Stimulated activated naive CD4-positive, alpha-beta T cell (primary cell): ENCODE measurements at regions not wholly inside any gene's neighbourhood (a gene's known extent, or its start where the extent isn't known, plus 50 kb on each side); places are given as distances from the start of the nearest gene placed in this dataset.

Source experiments
- DNase-seq, 6 experiments: peaks; one replicate each; lab custom pipeline; 2025; lab: John Stamatoyannopoulos, UW

DNA sequence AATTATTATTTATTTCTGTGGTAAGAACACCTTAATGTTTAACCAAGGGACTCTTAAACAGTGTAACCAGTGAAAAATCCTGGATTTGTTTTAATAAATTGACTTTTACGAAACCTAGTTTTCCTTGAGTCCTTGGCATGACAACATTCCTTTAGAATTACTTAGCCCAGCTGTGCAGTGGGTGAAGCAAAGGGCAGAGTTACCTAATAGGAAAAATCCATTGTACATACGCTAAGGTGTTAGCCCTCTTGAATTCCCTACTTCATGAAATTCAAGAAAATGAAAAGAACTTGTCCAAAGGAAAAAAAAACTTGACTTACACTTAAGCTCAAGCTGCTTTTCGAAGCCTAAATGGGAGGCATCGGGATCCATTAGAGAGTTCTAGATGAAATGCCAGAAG lies 852.0 kb upstream of the ADAMTS5 start:
- no peak for DNase-seq

GRCh38 chr21:27817902-27818623 lies 851.2 kb upstream of the ADAMTS5 start:
- no peak for DNase-seq

- no peak for DNase-seq
Measured at GRCh38 chr21:27817074-27817473, 850.2 kb upstream of the ADAMTS5 start.

DNA sequence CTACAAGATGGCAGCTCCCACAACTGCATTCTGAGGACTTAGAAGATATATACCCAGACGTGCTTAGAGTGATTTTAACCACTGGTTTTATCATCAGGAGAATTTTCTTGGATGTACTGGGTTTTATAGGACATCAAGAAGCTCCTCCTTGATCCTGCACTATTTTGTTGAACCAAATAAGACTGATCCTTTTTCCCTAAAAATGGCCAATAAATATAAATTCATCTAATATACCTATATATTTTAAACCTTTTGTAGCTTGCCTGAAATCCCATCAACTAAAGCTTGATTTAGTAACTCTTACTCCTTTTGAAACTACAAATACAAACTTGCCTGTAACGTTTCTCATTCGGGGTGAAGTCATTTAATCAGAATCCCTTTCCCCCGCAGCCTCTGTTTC lies 849.4 kb upstream of the ADAMTS5 start:
- DNase-seq = no peak

DNA sequence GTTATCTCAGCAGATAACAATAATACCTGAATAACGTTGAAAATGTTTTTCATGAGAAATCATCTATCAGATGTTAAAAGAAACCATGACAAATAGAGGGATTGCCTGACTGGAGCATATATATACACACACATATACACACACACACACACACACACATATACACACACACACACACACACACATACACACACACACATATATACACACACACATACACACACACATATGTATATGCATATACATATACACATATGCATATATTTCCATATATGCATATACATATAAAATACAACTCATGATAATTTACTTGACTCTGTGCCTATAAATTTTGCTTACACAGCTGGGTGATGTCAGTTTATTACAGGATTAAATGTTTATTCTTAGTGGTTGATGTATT lies 847.3 kb upstream of the ADAMTS5 start:
- DNase-seq = no peak

DNA sequence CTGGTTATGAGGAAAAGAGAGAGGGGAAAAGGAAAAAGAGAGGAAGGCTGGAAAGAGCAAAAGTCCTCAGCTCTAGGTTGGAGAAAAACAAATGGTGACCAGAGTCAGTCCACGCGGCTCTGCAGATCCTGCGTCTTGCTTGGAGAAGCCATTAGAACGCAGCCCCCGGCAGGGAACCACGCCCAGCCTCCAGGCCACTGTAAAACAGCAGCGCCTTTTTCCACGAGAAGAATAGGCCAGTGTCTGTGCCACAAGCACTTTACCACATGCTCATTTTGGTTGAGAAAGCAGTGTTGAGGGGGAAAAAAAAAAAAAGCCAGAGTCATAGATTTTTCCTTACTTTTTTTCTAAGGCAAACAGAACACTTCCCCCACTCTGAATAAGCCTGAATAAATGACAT lies 846.9 kb upstream of the ADAMTS5 start:
- no peak for DNase-seq

DNA sequence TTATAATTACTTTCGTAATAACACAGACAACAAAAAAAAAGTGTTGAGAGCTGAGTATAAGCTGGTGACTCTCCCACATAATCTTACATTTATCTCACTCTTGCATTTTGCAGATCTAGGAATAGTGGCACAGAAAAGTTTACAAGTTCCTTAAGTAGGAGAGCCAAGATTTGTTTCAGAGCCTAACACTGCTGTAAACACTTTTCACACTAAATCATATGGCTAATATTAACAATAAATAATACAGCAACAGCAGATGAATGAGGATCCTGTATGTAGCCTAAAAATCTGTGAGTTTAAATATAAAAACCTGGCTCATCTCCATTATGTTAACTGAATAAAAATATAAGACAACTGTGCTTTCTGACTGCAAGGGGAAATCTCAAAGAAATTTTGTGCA lies 846.5 kb upstream of the ADAMTS5 start:
- DNase-seq = no peak

DNA sequence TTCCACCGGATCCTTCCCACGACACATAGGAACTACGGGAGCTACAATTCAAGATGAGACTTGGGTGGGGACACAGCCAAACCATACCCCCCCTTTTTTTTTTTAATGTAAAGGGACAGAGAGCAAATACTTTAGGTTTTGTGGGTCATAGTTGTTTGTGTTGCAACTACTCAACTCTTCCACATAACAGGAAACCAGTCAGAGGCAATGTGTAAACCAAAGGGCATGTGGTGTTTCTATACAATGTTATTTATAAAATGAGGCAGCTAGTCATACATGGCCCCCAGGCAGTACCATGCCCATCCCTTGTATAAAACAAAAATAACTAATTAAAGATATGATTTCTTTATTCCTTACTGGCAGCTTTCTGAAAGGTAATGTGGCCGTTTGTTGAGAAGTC lies 845.4 kb upstream of the ADAMTS5 start:
- no peak for DNase-seq

DNA sequence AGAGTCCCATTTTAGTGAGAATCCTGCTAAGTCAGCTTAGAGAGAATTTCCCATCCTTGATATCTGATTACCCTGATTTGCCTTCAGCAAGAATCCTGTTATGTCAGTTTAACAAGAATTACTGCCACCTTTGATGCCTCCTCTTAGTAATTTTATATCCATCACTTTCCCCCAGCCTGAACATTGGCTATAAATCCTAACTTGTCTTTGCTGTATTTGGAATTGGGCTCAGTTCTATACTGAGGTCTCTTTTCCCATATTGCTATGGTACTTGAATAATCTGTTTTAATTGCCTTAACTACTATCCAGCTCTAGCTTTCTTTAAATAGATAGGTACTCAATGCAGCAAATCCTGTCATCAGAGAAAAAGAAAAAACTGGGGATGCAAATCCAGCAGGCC lies 842.0 kb upstream of the ADAMTS5 start:
- DNase-seq = no peak

DNA sequence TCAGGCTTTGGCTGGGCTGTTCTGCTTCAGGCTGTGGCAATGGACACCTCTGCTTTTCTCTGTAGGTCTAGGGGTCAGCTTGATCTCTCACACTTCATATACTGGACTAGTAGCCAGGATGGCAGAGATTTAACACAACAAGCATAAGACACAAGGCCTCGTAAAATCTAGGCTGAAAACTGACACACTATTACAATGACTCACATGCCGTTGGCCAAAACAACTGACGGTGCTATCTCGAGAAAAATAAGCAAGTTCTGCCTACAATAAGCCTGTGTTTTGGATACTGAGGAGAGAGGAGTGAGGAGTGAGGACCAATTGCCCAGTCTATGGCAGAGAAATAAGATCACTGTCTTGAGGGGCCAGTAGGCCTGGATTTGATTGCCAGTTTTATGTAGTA lies 840.7 kb upstream of the ADAMTS5 start:
- DNase-seq = no peak

DNA sequence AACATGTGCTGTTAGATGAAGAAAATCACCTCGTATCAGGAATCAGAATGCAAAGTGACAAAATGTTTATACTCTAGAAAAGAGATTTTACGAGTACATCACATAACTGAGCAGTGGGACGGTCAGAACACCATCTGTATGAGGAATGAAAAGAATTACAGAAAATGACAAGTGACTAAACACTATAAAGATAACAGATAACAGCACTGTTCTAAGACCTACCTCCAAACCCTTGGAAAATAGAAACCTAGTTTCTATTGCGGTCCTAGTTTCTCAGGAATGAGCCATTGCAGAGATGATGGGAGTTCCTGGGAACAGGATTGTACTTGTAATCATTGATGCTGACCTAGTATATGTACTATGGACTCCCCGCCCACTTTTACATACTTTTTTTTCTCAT lies 839.4 kb upstream of the ADAMTS5 start:
- DNase-seq = no peak

GRCh38 chr21:27805696-27806095 lies 838.8 kb upstream of the ADAMTS5 start:
- DNase-seq = no peak

DNA sequence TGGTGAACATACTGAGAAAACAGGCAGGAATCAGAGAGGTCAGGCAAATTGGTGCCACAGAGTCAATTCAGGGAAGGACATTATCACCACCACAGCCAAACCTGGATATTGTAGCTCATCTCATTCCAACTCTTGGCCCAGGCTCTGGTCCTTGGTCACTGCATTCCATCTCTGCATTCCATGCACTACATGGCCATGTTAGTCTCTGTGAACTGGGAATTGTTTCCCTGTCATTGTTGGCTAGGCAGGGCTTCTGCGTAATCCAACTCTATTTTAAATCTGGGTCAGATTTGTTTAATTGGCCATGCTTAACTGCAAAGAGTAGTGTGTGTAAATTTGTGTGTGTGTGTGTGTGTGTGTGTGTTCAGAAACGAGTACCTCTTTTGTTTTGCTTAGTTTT lies 837.6 kb upstream of the ADAMTS5 start:
- no peak for DNase-seq

GRCh38 chr21:27803571-27803970 lies 836.7 kb upstream of the ADAMTS5 start:
- DNase-seq = no peak

DNA sequence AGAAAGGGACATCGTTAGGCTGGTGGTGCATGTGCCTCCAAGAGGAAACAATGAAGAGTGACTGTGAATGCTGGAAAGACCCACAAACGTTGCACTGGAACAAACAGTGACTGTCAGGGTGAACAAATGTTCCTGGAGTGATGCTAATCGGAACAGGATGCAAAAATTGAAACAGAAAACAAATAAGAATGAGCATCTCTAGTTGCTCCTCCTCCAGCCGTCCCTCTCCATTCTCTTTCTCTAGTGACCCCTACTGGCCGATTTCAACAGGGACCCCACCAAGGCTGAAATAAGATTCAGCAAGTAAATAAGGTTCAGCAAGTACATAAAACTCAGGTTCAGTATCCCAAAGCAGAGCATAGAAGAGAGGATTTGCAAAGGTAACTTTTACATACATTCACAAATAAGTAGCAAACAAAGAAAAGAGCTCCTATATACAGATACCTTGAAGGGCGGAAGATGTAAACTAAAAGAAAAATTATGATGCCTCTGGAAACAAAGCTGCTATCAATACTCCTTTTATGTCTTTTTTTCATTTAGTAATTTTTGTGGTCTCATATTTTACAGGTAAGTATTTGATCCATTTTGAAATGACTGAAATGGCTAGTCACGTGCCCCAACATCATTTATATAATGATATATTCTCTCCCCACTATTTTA lies 836.1 kb upstream of the ADAMTS5 start:
- no peak for DNase-seq

GRCh38 chr21:27799861-27800260 lies 833.0 kb upstream of the ADAMTS5 start:
- no peak for DNase-seq

DNA sequence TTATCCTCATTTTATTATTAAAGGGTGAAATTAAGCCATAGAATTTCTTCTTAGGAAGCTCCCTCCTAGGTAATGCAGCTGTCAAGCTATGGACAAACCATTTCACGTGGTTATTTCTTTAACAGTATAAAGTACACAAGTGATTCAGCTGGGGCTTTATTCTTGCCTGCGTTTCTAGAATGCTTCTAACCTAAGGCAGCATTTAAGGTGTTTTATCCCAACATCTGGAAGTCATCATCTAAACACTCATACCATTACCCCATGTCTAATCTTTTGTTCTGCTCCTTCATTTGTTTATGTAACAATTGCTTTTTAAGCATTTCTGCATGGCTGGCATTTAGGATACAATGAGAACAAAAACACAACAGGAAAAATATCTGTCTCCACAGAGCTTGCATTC lies 829.2 kb upstream of the ADAMTS5 start:
- DNase-seq = no peak

GRCh38 chr21:27795418-27795817 lies 828.5 kb upstream of the ADAMTS5 start:
- DNase-seq = no peak

DNA sequence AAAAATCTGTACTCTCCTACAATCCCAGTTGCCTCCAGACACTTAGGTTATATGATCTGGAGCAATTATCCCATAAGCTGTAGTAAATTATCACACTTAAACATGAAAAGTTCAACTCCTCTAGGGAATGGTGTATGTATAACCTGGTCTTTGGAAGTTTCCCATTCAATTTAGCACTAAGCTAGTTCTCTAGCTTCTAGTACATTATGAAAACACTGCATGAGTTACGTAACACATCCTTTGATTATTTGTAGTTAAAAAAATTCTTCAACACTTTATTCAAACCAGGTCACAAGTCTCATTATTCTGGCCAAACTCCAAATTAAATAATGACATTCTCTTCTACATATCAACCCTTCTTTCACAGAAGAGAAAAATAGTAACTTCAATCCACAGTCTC lies 827.0 kb upstream of the ADAMTS5 start:
- no peak for DNase-seq

- no peak for DNase-seq
Measured at GRCh38 chr21:27787046-27787445, 820.2 kb upstream of the ADAMTS5 start.

DNA sequence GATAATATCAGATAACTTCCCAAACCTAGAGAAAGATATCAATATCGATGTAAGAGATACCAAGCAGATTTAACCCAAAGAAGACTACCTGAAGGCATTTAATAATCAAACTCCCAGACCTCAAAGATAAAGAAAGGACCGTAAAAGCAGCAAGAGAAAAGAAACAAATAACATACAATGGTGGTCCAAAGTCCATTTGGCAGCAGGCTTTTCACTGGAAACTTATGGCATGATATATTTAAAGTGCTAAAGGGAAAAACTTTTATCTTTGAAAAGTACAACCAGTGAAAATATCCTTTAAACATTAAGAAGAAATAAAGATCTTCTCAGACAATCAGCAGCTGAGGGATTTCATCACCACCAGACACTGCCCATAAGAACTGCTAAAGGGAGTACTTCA lies 812.7 kb upstream of the ADAMTS5 start:
- no peak for DNase-seq

- DNase-seq = no peak
Measured at GRCh38 chr21:27776925-27777553, 810.2 kb upstream of the ADAMTS5 start.

DNA sequence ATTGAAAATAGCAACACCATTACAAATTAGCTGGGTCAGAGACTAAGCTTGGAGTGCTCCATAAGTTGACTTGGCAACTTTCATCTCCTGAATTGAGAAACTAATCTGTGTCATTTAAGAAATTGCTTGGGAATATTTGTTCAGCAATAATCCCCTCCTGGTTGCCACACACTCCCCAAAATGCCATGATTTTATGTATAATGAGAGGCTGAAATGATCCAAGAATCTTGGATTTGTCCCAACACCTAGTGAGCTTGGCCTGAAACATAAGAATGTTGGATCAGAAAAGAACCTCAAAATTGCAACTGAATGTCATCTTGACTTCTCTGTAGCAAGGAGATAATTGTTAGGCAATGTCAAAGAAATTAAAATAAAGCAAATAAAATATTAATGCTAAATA lies 805.9 kb upstream of the ADAMTS5 start:
- DNase-seq = no peak
